PC-9 (cell line): ENCODE measurements at regions not wholly inside any gene's neighbourhood (a gene's known extent, or its start where the extent isn't known, plus 50 kb on each side); places are given as distances from the start of the nearest gene placed in this dataset.

ENCODE experiments used
- BruUV-seq: library from RNA; stranded (reverse); fragments of 400-500 nt; replicated peaks from 2 replicates; lab custom pipeline; 2021; lab: Mats Ljungman, UMichigan
- CTCF ChIA-PET: fragments of 300-600 bp; sonication (Branson Sonifier 250); formaldehyde crosslinking; loops from one replicate; lab custom pipeline; 2022; ENCODE audit warnings: antibody characterized with exemption; lab: Charles Lee
- POLR2A ChIA-PET: fragments of 300-600 bp; sonication (Branson Sonifier 250); formaldehyde crosslinking; loops from one replicate; lab custom pipeline; 2022; ENCODE audit warnings: antibody characterized with exemption; ENCODE audit not compliant: unreplicated experiment; lab: Charles Lee
- DNase-seq, 2 experiments: peaks; one replicate each; pipeline versions ENCODE4 v3.0.0 to v3.0.0-alpha.2; 2015 to 2022; ENCODE audit warnings: mixed read lengths in 1 of 2
- H2AFZ ChIP-seq: fragments of 200-600 bp; sonication (generic); 2 replicates; pipeline ENCODE4 v1.8.1; 2017; ENCODE audit warnings: antibody characterized with exemption
- H3F3A ChIP-seq: fragments of 200-600 bp; sonication (generic); 2 replicates; pipeline ENCODE4 v1.8.1; 2017; ENCODE audit warnings: antibody characterized with exemption, mild to moderate bottlenecking, low read depth; ENCODE audit not compliant: insufficient read depth
- H3K27ac ChIP-seq: fragments of 200-600 bp; sonication (generic); 2 replicates; pipeline ENCODE4 v1.6.1; 2016; ENCODE audit warnings: mixed run types
- H3K27me3 ChIP-seq: fragments of 200-600 bp; sonication (generic); 2 replicates; pipeline ENCODE4 v1.6.1; 2016; ENCODE audit warnings: low read depth, mixed run types; ENCODE audit not compliant: insufficient read depth
- H3K36me3 ChIP-seq: fragments of 200-600 bp; sonication (generic); 2 replicates; pipeline ENCODE4 v1.6.1; 2016; ENCODE audit warnings: low read depth, mixed run types
- H3K4me1 ChIP-seq: fragments of 200-600 bp; sonication (generic); replicated peaks from 2 replicates; pipeline ENCODE4 v1.6.1; 2016; ENCODE audit warnings: mixed run types; ENCODE audit not compliant: insufficient read depth
- H3K4me2 ChIP-seq: fragments of 200-600 bp; sonication (generic); 2 replicates; pipeline ENCODE4 v1.6.1; 2017; ENCODE audit warnings: mixed run types
- H3K4me3 ChIP-seq: fragments of 200-600 bp; sonication (generic); 2 replicates; pipeline ENCODE4 v1.6.1; 2016; ENCODE audit warnings: mixed run types
- H3K79me2 ChIP-seq: fragments of 200-600 bp; sonication (generic); 2 replicates; pipeline ENCODE4 v1.6.1; 2017; ENCODE audit warnings: low read depth, mixed run types
- H3K9me2 ChIP-seq: fragments of 200-600 bp; sonication (generic); 2 replicates; pipeline ENCODE4 v1.8.1; 2017; ENCODE audit warnings: mild to moderate bottlenecking; ENCODE audit not compliant: insufficient read depth
- H3K9me3 ChIP-seq: fragments of 200-600 bp; sonication (generic); 2 replicates; pipeline ENCODE4 v1.8.1; 2016; ENCODE audit warnings: low read depth; ENCODE audit not compliant: insufficient read depth
- H4K20me1 ChIP-seq: fragments of 200-600 bp; sonication (generic); 2 replicates; pipeline ENCODE4 v1.8.1; 2017; ENCODE audit not compliant: insufficient read depth
- CTCF ChIP-seq: fragments of 200-600 bp; sonication (generic); conservative IDR thresholded peaks from 2 replicates; pipeline ENCODE4 v1.6.1; 2017; ENCODE audit warnings: mixed run types, antibody characterized with exemption, mild to moderate bottlenecking, moderate library complexity
- EZH2 ChIP-seq: fragments of 200-600 bp; sonication (generic); IDR thresholded peaks from 2 replicates; pipeline ENCODE4 v1.8.0; 2017; ENCODE audit warnings: antibody characterized with exemption, low read depth
- intact Hi-C: fragments of 100-400 bp; cut with micrococcal nuclease; formaldehyde crosslinking; loops from one replicate; pipeline ENCODE4 v1.10.0; 2022; ENCODE audit not compliant: unreplicated experiment

GRCh38 chr10:6888434-6888833 lies 308.4 kb upstream of the PRKCQ start:
- Histone ChIP-seq H3K79me2 (no peaks in the 10 kb centered on the region), H3K27me3 (no peaks in the 10 kb centered on the region), H3K4me1 (no peaks in the 10 kb centered on the region), H3K36me3 (no peaks in the 10 kb centered on the region), H3K4me3 (no peak overlapping the region), H3K27ac (no peak overlapping the region), H3K4me2 (no peak overlapping the region), H3K9me3 (no peaks in the 10 kb centered on the region), H2AFZ (no peak overlapping the region), H4K20me1 (no peaks in the 10 kb centered on the region), H3F3A (no peaks in the 10 kb centered on the region), H3K9me2 (no peaks in the 10 kb centered on the region)
- TF ChIP-seq CTCF, result no peak
- TF ChIP-seq EZH2, result no peak
- intact Hi-C loops, result no loop called here
- ChIA-PET CTCF (no interaction called here), POLR2A (no interaction called here)
- BruUV-seq, result no TSS peak
- DNase-seq, result no peak

- CTCF ChIA-PET, result no interaction called here
Observed at GRCh38 chr10:6885284-6885683, 305.2 kb upstream of the PRKCQ start.

GRCh38 chr10:6881987-6882386 lies 301.9 kb upstream of the PRKCQ start:
- ChIA-PET POLR2A (no interaction called here), CTCF (no interaction called here)
- Histone ChIP-seq H3K4me1 (no peaks in the 10 kb centered on the region), H3K27me3 (peaks cover 11% of the 10 kb centered on the region; the same call in 1 of the 2 replicates), H3K4me2 (no peak overlapping the region), H4K20me1 (no peaks in the 10 kb centered on the region), H3K79me2 (no peaks in the 10 kb centered on the region), H3K9me2 (no peaks in the 10 kb centered on the region), H3K27ac (no peak overlapping the region), H3K9me3 (no peaks in the 10 kb centered on the region), H3K36me3 (no peaks in the 10 kb centered on the region), H3F3A (no peaks in the 10 kb centered on the region), H2AFZ (no peak overlapping the region), H3K4me3 (no peak overlapping the region)
- DNase-seq, result no peak
- no TSS peak for BruUV-seq
- TF ChIP-seq CTCF (no peak), EZH2 (no peak)
- intact Hi-C loops, result no loop called here

More at GRCh38 chr10:6885284-6885683, 305.2 kb upstream of the PRKCQ start:
- H3K27ac ChIP-seq, result no peak overlapping the region
- no peaks in the 10 kb centered on the region for H3K4me1 ChIP-seq
- BruUV-seq, result no TSS peak
- no peaks in the 10 kb centered on the region for H4K20me1 ChIP-seq
- H3K9me3 ChIP-seq, result no peaks in the 10 kb centered on the region
- no peaks in the 10 kb centered on the region for H3K27me3 ChIP-seq
- H3K36me3 ChIP-seq, result no peaks in the 10 kb centered on the region
- H3K4me2 ChIP-seq, result no peak overlapping the region
- no peak for TF ChIP-seq EZH2
- TF ChIP-seq CTCF, result no peak
- intact Hi-C loops, result no loop called here
- H3K4me3 ChIP-seq, result no peak overlapping the region
- H3K79me2 ChIP-seq, result no peaks in the 10 kb centered on the region
- H3K9me2 ChIP-seq, result no peaks in the 10 kb centered on the region
- DNase-seq, result no peak
- H3F3A ChIP-seq, result no peaks in the 10 kb centered on the region
- no peak overlapping the region for H2AFZ ChIP-seq
- POLR2A ChIA-PET, result no interaction called here
